Stimulated activated CD8-positive, alpha-beta memory T cell treated with anti-CD3 and anti-CD28 coated beads, Interleukin-7, amount 100 ng/mL, for 24 hours (primary cell): ENCODE measurements at regions not wholly inside any gene's neighbourhood (a gene's known extent, or its start where the extent isn't known, plus 50 kb on each side); places are given as distances from the start of the nearest gene placed in this dataset.
"Not testable (repeated sequence)": the region's sequence is repeated elsewhere in the genome, so short reads cannot be mapped to it uniquely, and the experiment has no call there.

Experiments
- DNase-seq: peaks from one replicate; pipeline ENCODE4 v3.0.0-alpha.2; 2020; ENCODE audit warnings: low read depth

DNA sequence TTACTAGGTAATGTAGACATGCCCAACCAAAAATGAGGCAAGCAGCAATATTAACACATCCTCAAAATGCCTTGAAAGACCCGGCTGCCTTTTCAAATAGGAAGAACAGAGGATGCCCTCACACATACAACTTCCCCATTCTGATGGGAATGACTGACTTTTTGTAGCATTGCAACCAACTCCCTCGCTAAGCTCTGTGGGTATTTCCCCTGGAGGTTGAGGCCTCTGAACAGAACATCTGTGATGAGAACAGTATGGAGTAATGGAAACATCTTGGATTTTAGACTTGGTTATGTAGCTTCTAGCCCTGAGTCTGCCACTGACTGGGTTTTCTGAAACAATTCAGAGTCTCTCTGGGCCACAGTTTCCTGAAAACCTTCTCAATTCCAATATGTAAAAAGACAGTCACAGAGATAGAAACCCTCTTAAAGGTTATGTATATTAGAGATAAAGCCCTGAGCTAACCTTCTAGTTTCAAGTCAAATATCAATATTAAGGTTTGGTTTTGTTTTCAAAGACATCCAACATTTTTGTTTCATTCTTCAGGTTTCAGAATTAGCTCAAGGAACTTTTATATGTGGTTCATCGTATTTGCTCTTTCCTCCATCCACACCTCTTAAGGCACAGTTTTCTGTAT is 311.5 kb downstream of the SETD4 start:
- DNase-seq = no peak

DNA sequence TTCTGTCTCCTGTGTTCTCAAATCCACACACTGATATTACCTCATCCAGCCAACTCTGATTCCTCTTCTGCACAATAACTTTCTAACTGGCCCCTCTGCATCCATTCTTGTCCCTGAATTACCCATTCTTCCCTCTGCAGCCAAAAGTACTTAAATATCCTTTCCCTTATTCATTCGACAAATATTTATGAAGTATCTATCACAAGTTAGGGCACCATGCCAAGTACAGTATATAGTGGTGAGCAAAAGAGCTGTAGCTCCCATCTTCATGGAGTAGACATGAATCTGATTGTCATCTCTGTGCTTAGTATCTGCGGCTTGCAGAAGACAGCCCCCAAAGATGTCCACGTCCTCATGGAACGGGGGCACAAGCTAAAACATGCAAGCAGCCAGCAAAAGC is 316.8 kb downstream of the SETD4 start:
- DNase-seq = no peak

DNA sequence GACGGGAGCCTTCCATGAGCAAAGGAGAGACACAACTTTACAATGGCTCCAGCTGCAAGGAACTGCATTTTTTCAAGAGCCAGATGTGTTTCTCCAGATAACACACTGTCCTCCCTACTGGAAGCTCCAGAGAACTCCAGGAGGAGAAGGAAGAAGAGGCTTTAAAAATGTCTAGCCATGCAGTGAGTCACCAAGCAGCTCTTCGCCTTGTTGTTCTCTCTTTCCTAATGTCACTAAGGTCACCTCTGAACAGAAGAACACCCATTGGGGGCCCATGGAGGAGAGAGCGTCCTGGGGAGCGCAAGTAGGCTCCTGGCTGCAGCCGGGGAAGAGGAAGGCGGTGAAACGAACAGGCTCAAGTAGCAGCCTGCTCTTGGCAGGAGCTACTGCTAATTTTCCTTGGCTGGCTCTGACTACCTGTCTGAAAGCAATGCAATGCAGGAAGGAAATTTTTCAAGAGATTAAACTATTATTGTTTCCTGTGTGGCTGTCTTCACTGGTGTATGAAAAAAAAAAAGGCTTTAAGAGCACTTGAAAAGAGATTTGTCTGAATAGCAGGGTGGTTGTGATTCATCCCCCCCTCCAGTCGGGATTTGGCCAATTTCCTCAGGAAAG is 321.9 kb downstream of the SETD4 start:
- no peak for DNase-seq

DNA sequence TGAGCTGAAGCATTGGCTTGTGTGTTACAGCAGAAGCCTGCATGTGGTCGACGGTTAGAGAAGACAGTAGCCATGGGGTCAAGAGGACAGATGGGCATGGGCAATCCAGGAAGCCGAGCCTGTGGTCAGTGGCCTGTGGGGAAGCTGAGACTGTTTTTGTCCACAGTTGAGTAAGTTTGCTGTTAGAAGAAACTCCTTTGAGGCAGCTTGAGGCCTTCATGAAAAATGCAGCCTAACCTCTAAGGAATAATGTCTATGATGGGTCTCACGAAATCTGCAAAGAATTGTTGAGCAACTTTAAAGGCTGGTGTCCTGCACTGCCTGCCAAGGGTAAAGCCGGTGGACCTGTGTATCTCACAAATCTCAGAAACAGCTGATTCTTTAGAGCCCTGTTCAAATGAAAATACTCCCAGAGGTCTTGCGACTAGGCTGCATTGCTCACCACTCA is 322.4 kb downstream of the SETD4 start:
- DNase-seq = no peak

DNA sequence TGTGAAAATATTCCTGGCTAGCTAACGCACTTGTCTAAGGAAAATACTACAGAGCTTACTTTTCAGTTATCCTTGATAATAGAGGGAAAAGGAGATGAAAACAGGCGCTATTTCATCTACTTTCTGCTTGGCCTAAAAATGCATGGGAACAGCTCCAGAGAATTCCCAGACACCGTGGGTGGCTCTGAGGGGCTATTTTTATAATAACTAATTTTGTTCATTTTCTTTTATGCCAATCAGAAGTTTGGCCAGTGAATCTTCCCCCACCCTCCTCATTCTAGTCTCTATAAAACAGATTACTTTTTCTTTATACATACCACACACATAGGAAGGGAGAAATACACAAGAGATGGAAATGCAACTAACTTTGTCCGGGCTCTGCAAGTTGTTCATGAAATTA is 322.9 kb downstream of the SETD4 start:
- DNase-seq = no peak

DNA sequence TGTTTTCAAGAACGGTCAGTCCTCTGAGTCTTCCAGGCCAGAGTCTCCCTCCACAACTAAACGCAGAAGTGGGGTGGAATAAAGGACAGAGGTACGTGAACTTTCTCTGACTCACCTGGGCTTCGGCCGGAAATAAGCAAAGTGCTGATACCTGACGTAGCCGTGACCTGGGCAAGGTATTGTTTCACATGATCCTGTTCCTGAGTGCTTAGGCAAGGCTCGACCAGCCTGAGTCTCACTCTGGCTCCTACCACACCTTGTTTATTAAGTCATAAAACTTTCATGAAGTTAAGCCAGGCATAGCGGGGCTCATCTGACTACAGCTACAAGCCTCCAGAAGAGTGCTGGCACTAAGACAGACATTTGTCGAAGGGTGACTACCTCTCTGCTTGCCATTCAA is 327.5 kb downstream of the SETD4 start:
- DNase-seq = no peak

DNA sequence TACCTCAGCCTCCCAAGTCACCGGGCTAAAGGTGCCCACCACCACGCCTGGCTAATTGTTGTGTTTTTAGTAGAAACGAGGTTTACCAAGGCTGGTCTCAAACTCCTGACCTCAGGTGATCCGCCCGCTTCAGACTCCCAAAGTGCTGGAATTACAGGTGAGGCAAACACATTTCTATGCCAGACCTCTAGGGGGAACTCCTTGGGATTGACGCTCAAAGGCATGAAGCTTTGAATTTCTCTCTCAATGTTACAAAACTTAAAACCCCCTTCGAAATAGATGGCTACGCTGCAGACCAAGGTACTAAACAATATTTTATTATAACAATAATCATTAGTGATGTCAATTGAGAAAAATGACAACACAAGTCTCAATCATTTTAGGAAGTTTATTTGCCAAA is 330.0 kb downstream of the SETD4 start:
- no peak for DNase-seq

DNA sequence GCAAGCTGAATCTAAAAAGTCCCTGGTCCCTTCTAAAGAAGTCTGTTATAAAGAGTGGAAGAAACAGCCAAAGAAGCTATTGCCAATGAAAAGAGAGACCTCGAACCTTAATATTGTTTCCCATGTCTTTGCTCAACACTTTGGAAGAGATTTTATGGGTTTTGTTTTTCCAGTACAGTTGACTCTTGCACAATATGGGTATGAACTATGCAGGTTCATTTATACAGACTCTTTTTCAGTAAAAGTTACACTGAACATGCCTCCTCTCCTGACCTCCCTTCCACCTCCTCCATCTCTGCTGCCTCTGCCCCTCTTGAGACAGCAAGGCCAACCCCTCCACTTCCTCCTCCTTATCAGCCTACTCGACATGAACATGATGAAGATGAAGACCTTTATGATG is 332.5 kb downstream of the SETD4 start:
- DNase-seq = no peak

DNA sequence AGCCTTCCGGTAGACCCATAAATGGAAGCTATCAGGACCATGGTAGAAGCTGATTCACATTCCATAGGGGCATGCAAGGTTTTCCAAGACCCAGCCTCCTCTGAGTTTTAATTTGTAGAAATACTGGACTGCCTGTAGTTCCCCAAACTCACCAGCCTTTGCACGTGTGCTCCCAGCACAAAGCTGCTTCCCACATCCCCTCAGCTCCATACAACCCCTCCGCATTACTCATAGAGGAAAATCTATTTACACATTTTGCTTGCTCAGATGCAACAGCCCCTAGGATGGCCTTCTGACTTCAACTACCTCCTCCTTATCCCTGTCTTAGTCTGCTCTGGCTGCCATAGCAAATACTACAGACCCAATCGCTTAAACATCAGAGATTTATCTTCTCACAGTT is 336.2 kb downstream of the SETD4 start:
- DNase-seq = no peak

DNA sequence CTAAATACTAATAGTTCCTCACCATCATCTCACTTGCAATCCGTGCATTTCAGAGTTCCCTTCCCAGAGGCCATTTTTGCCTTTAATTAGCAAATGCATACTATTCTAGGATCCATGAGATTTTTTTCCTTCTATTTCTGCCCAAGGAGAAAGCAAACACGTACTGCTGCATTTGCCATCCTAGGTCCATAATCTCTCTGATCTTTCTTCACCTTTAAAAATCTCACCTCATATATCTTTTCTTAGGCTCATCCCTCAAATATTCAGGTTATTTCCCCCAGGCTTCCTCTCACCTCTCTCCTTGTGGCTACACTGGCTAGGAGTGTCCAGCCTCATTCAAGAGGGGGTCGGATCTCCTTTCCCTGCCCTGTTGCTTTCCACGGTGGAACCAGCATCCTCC is 338.6 kb downstream of the SETD4 start:
- DNase-seq = no peak

DNA sequence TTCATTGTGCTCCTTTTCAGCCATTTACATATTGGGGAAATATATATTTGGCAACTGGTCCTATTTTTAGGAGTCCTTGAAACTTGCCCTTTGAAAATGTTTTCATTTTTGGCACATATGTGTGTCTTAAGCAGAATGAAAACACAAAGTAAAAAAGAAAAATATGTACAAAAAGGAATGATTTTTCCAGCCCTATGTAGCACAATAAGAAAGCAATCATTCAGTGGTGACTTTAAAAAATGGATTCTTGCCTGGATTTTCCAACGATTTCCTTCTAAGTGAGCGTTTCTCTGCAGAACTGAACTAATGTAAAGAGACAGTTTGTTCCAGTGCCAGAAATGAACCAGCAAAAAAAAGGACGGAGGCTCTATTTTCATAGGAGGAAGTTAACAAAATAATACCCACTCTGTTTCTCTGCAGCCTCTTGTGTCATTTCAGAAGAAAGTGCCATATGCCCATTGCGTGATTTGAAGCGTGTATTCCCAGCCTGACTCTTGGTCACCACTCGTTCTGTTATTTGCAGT is 340.1 kb downstream of the SETD4 start:
- no peak for DNase-seq

DNA sequence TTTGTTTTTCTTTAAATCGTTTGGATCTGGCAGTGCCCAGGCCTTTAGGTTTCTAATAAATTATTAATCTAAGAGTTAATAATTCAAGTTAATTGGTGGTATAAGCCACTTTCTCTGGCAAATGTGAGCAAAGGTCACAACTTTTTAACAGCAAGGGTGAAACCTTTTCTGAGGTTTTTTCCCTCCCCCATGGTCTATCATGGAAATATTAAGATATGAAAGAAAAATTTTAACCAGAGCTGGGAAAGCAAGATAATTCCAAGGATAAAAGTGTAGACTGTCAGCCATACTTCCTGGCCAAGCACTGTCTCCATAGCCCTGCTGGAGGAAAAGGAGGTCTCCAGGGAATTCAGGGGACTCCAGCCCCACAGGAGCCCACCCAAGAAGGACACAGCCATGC is 341.2 kb downstream of the SETD4 start:
- DNase-seq = no peak

DNA sequence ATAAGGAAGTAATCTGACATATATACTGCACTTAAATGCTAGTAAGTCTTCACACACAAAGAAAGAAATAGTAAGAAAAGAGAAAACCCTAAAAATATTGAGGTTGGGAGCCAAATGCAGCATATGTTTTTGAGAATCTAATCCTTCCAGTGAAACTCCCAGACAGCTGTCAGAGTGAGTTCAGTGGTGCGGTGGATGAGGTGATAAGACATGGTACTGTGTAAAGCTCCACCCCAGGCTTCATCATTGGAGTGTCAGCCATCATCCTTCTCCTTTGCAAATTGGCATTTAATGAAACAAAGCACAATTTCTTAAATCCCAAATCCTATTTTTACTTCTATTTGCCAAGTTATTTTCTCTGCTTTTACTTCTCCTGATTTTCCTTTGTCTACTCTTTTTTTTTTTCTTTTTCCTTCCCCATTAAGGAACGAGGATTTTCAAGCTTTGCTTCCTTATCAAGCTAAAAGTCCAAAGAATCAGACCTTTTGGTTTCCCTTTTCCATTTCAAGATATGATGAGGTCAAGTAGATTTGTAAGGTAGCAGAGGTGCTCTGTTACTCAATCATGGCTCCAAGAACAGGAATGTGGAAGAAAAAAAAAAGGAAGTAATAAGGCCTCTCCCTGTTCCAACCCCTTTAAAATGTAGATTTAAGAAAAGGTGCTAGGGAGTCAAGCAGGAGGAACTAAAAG is 343.3 kb downstream of the SETD4 start:
- no peak for DNase-seq

DNA sequence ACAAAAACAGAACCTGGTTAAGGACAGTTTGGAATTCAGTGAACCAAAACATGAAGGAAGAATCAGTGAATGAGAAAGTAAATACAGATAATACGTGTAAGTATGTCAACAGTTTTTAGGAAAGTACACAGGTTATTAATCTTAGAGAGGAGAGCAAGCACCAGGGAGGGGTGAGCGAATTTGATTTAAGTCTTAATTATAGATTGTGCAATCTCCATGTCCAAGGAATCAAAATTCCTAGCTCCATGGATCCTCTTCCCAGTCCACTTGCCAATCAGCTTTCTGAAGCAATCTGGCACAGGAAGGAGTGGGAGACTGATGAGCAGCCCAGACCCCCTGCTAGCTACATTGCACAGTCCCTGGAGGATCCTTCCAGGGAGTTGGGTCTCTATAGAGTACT is 346.4 kb downstream of the SETD4 start:
- DNase-seq = no peak

DNA sequence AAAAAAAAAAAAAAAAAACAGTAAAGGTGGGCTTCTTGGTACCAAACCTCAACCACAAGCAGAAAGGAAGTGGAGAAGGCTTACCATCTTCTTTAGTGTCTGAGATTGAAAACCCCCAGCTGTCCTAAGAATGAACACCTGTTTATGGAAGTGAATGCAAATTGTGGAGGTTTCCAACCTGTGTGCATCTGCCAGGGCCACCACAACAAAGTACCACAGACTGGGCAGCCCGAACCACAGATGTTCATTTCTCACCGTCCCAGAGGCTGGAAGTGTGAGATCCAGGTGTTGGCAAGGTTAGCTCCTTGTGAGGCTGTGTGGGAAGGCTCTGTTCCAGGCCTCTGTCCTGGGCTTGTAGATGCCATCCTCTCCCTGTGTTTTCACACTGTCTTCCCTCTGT is 348.7 kb downstream of the SETD4 start:
- no peak for DNase-seq

DNA sequence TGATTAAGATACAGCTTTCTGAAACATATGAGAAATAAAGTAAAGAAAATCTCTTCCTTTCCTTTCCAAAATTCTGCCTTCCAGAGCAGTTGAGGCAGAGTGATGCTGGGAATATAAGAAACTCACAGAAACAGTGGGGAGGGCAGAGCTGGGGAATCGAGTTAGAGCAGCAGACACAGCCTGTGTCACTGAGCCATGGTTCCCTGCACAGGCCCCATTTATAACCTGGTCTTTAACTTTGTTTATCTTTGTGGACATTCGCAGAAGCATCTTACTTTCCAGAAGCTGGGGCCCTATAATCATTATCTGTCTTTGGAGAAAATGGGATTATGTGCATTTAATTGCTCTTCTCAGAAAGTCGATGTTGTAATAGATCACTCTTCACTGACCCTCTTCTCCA is 349.1 kb downstream of the SETD4 start:
- no peak for DNase-seq

DNA sequence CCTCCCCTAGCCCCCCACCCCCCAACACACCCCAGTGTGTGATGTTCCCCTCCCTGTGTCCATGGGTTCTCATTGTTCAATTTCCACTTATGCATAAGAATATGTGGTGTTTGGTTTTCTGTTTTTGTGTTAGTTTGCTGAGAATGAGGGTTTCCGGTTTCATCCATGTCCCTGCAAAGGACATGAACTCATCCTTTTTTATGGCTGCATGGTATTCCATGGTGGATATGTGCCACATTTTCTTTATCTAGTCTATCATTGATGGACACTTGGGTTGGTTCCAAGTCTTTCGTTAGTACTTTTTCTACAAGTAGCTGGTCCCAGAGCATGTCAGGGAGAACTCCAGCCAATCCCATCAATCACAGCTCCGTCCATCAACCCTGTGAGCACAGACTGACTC is 350.3 kb downstream of the SETD4 start:
- DNase-seq = not testable (repeated sequence)

DNA sequence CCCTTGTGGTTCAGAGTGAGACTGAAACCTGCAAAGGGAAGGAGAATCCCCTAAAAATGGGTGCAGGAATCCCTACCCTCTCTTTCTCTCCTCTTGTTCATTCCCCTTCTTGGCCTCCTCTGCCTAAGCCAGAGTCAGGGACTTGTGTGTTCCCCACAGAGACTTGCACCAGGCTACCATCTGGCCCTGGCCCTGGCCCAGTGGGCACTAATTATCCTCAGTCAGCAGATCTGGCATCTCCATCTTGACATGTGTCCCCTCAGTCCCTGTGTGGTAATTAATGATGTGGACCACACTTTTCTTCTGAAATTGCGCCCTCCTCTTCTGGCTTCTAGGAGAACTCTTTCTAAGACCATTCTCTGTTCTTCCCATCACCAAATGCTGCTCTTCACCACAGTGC is 354.4 kb downstream of the SETD4 start:
- DNase-seq = no peak

DNA sequence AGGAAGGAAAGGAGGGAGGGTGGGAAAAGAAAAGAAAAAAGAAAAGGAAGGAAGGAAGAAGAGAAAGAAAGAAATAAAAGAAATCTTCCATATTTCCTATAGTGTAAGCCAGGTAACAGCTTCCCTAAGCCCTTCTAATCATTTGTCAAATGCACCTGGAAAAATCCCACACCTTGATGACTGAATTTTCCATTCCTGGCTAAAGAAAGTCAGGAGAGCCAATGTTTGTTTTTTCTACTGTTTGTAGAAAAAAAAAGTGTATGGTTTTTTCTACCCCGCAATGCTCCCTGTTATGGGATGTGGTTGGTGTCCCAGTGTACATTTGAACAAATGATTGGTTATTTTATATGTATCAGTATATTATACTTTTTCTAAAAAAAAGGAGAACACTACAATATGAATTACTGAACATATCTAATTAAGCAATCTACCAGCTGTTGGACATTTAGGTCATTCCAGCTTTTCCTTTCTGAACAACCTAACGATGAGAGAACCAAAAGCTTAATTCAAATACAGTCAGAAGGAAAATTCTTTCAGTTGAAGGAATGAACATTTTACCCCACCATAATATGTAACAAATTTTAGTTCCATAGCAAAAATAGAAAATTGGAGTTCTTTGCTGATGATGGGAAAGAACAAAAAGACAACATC is 355.0 kb downstream of the SETD4 start:
- DNase-seq = no peak

DNA sequence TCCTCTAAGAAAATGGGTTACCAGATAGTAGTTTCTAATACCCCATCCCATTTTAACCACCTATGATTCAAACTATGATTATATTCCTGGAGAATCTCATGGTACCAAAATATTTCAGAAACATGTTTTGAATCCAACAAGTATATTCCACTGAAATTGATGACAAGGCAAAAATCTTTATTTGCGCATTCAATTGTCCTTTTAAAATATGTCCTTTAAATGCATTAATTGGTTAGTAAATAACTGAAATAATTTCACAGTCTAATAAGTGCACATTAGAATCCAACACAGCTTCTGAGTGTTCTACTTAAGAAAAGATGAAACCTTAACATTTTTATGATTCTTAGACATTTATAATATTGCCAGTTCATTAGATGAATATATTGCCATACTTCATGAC is 356.6 kb downstream of the SETD4 start:
- no peak for DNase-seq

DNA sequence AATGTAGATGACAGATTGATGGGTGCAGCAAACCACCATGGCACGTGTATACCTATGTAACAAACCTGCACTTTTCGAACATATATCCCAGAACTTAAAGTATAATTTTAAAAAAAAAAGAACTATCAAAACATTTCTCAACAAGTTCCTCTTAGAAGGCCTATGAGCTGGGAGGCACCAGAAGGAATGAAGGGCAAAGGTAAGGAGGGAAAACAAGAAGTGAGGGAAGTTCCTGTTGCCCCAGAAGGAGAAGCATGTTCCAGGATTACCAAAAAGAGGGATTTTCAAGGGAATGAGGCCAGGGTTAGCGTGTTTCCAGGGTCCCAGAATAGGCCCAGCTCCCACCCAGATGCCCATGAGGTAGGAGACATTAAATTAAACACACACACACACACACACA is 361.0 kb downstream of the SETD4 start:
- no peak for DNase-seq

DNA sequence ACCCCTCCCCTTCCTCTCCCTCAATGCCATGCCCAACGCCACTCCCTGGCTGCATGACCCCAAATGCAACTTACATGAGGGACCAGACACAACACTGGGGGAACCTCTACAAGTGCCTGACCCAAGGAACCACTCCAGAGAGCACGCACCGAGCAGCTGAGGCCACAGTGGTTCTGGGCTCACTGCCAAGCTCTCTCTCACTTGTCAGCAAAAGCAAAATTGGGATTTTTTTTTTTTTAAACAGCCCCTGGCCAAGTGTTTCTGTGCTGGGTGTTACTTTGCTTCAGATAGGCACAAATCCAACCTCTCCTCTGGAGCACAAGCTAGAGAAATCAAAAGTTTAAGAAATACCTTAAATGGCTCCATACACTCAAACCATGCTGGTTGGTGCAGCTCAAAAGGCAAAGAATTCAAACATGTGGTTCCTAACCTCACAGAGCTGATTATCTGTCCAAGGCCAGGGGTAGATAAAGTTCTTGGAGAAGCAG is 363.0 kb downstream of the SETD4 start:
- no peak for DNase-seq

DNA sequence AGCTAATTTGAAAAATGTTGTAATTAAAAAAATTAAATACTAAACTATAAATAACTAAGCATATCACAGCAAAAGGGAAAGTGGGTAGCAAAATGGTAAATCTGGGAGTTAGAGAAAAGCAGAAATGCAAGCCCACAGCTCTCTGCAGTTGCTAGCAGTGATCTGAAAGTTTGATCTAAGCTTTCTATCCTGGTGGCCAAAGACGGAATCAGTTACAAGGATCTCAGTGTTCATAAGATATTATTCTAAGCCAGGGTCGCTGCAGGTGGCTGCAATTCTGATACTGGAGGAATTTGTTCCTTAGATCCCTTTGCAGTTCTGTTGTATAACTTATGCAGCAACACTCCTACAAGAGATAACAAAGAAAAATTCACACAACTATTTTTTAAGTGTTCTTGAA is 363.7 kb downstream of the SETD4 start:
- DNase-seq = no peak
